ENCODE measurements at regions not wholly inside any gene's neighbourhood (a gene's known extent, or its start where the extent isn't known, plus 50 kb on each side); places are given as distances from the start of the nearest gene placed in this dataset.
"Not testable (repeated sequence)": the region's sequence is repeated elsewhere in the genome, so short reads cannot be mapped to it uniquely, and the experiment has no call there.

DNA sequence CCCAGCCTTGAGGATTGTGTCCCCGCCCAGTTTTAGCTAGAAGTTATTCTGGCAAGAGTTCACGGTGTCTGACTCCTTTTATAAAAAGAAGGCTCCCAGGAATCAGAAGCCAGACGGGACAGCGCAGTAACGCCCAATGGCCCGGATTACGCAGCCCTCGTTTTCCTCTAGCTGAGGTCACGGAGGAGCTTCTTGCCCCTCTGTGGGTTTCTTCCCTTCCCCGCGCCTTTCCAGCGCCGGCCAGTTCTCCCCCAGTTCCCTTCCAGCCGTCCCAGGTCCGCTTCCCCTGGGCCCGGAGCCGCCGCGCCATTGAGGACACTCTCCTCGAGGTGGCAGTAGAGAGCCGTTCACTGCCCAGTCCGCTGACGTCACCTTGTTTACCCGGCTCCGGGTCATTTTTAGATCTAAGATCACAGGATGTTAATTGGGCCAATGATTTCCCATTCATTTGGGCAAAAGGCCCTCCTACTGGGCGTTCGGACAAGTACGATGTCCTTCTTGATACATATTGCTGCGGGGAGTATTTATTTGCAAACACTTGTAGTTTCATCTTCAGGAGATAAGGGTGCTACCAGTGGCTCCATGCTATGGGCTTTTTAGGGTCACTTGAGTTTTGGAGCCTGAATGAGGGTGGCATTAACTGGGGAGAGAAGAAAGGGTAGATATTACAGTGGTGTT lies 81.5 kb upstream of the PPM1B start:
- DNase-seq = peak; percentile 88

DNA sequence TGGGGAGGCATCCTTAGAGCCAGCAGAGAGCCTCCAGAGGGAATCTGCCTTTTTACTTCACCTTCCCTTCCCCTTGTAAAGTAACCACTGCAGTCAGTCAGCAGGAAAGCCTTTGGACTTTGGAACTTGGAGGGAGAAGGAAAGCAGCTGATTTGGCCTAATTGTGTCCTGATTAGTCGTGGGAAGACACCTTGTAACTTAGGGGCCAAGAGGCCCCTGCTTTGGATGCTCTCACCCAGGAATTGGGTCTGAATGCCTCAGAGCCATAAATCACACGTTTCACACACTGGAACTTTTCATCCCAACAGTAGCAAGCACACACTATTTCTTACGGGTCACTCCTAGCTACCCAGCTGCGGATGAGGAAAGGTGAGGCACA lies 81.0 kb upstream of the PPM1B start:
- no peak for DNase-seq

DNA sequence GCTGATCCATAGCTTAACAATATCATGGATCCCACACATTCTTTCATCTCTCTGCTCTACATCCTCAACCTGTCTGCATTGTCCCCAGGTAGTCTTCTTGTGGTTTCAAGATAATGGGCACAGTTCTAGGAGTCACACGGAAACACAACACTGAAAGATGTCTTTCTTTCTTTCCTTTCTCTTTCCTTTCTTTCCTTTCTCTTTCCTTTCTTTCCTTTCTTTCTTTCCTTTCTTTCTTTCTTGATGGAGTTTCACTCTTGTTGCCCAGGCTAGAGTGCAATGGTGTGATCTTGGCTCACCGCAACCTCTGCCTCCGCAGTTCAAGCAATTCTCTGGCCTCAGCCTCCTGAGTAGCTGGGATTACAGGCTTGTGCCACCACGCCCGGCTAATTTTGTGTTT lies 76.2 kb upstream of the PPM1B start:
- not testable (repeated sequence) for DNase-seq

DNA sequence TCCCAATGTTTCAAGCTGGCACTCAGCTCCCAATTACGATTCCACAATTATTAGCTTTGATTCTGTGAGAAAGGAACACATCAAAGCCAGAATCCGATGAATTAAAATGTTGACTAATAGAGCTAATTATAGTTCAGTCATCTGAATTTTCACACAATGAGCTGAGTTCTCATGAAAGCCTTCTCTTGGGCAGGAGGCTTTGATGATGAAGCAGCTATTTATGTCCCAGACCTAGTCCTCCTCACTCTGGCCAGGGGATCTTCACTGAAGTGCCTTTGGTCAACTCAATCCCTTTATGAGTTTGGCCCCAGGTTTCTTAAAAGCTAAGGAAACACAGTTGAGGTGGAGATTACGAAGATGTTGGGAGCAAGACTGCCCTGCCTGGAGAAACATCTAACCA lies 74.7 kb upstream of the PPM1B start:
- DNase-seq = no peak

DNA sequence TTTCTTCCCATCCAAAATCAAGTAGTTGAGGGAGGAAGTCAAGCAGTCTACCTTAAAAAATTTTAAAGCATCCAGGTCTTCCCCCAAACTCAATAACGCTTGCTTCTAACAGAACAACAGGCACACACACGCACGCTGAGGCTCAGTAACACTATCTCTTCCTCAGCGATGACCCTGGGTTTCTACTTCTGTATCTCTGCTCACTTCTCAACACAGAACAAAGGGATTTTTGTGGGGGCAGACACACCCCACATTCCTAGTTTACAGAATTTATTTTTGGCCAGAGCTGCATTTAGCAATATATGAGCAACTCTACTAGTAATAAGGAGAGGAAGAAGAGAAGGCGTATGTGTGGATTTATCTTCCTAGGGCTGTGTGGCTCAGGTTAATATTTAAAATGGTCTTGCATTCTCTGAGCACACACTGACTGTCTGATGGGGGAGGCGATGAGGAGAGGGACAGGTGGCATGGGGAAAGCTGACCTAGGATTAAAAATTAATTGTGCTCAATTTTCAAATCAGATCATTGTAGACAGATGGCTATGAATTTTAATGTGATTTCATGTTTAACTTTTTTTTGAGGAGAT lies 71.3 kb upstream of the PPM1B start:
- no peak for DNase-seq

DNA sequence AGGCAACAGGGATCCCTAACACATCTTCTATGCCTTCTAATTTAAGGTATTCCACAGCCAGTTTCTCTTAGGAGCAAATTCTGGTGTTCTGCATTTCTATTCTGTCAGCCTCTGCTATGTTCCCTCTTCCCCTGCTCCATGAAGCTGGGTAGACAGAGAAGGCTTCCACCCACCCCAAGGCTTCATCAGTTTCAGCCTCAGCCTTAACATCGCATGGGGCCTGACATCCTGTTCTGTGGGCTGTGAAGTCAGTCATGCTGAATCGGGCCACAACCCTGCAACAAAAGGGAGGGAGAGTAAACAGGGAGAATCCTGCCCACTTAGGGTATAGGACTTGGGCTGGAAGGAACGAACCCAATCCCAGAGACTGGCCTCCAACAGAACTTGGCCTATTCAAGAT lies 70.6 kb upstream of the PPM1B start:
- no peak for DNase-seq

DNA sequence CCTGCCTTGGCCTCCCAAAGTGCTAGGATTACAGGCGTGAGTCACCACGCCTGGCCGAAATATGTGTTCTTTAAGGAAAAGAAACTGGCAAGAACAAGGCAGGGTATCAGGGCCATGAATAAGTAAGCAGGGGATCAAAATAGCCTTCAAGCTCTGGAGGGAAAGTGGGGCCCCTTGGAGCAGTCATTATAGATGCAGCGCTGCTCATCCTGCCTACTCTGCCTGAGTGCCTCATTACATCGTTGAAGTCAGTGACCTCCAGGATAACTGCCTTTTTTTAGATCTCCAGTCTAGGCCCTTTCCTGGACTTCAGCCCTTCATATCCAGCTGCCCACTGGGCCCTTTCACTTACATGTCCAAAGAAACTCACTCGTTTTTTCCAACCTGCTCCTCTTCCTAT lies 69.8 kb upstream of the PPM1B start:
- no peak for DNase-seq

DNA sequence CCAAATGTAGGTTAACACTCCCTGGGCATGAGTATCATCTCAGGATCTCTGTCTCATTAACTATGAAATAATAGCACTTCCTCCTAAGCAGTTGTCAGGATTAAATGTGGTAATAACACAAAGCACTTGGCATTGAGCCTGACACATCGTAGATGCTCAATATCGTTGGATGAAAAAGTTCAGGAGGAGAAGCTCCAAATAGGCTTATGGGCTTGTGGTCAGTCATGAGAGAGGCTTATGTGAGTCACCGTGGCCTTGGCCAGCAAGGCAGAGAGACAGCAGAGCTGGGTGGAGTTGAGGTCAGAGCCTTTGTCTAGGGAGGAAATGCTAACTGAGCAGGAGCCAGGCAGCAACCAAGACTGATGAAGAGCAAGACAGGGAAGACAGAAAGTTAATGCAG lies 68.3 kb upstream of the PPM1B start:
- DNase-seq = no peak

DNA sequence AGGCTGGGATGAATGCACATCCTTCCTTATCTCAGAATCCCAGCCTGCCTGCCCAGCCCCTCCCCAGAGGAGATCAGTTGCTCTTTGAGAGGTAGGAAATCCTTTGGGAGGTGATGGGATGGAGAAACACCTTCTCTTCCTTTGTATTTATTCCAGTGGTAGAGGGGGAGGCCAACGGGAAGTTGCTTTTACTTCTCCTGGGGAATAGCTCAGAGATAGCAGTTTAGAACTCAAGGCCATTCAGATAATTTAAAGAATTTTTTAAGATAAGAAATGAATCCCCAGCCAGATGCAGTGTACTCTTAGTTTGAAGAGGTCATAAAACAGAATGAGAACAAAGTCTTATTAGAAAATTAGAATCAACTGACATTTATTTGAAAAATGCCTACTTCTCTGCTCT lies 67.4 kb upstream of the PPM1B start:
- DNase-seq = no peak

DNA sequence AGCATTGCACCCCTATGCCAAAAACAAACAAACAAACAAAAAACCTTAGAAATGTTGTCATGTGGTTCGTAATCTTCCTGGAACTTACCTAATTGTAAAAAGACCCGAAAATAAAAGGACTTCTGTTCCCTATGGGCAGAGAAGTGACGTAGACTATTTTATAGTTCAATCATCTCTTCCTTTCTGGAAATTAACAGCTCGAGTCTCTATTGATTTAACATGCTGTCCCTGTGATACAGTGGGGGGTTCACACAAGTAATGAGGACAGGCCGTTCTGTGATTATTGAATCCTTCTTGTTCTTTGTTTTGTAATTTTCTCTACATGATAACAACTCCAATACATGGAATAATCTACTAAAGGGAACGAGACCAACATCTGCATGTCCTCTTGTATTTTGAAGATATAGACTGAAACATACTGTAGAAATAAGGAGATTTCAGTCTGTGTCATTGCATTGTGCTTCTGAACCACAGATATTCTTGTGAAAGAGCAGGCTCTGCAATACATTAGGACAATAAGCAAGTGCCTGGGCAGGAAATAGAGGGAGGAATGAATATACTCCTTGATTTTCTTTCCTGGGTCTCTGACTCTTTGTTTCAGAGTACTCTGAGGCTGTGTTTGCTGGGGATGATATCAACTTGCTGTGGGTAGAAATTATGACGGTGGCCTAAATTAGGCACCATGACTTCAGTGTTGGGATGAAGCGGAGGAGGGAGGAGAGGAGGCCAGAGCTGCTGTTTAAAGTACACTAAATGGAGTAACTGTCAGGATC lies 65.7 kb upstream of the PPM1B start:
- no peak for DNase-seq

DNA sequence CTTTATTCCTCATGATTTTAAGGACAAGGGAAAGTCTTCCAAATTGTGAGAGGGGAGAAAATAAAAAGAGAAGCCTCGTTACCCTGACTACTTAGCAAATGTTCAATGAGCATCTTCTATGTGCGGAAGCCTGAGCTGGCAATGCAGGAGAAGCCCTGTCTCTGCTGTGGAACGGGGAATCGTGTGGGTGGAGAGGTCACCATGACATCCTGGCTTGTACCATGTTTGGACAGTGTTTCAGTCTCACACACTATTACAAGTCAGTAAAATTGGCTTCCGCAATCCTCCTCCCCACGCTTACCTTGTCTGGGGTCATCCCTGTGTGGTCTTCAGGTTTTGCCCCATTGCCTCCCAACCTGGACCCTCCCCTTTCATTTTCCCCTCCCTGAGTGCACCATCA lies 65.0 kb upstream of the PPM1B start:
- no peak for DNase-seq

DNA sequence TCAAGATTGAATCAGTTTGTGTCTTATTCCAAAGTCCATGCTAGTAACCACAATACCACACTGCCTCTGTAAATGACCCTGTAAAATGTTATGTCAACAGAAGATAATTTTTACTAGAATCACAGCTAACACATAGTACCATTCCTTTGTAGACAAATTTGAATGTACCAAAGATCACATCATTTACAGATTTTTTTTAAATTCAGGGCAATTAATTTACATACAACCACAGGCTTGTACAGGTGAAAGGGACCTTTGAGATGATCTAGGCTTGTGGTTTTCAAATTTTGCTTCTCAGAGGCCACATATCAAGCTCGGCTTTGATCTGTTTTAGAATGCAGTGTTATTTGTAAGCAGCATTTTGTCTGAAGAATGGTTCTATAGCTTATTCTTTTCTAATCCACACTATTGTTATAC lies 63.8 kb upstream of the PPM1B start:
- no peak for DNase-seq

DNA sequence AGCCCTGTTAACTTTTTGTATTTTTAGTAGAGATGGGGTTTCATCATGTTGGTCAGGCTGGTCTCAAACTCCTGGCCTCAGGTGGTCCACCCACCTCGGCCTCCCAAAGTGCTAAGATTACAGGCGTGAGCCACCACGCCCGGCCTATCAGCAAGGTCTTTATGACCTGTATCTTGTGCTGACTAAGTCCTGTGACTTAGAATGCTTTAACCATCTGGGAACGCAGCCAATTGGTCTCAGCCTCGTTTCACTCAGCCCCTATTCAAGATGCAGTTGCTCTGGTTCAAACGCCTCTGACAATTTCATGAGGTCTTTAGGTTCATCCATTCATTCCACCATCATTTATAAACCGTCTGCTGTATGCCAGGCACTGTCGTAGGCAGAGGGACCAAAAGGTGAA lies 62.2 kb upstream of the PPM1B start:
- not testable (repeated sequence) for DNase-seq

DNA sequence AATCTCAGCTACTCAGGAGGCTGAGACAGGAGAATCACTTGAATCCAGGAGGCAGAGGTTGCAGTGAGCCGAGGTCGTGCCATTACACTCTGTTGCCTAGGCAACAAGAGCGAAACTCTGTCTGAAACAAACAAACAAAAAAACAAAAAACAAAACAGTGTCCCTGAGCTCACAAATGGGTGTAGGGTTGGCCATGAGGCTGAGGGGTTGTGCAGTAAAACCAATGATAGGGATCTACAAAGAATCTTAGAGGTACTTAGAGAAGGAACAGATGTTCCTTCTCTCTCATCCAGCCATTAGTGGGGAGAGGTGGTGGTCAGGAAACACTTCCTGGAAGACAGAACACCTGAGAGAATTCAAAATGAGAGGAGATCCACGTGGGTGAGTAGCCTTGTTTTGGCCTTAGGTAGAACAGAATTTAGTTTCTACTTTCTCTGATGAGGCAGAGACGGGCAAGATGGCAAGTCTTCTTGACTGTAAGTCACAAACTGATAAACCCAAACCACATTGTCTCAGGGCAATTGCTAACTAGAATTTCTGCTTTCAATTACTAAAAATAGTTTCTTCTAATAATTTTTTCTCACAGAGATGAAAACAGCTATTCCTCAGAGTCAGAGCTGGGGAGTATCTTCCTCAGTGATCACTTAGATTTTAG lies 61.5 kb upstream of the PPM1B start:
- DNase-seq = no peak

DNA sequence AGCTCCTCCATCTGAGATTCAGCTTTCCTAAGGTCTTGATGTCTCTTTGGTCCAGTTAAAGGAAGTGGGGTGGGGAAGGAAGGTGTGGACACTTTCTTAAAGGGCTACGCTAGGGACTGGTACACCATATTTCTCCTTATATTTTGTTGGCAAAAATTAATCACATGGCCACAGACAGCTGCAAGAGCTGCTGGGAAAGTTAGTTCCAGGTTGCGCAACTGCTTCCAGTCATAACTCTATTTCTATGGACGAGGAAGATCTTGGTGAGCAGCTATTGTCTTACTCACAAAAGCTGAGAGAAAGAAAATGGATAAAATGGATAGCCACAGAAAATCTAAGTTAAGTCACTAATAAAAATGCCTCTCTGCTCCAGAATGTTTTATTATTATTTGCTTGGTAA lies 60.7 kb upstream of the PPM1B start:
- no peak for DNase-seq

DNA sequence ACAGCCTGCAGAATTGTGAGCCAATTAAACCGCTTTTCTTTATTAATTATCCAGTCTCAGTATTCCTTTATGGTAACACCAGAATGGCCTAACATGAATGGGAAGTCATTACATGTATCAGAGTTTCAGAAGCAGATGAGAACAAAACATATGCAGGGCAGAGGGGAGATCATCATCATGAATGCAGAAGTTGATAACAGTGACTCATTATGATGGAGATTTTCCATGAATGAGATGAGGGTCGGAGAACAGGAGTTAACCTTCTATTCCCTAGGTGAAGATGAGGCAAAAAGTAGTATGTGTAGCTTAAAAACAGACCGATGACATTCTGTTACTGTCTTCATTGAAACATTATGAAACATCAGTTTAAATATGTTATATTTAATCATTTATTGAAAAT lies 59.5 kb upstream of the PPM1B start:
- DNase-seq = no peak

DNA sequence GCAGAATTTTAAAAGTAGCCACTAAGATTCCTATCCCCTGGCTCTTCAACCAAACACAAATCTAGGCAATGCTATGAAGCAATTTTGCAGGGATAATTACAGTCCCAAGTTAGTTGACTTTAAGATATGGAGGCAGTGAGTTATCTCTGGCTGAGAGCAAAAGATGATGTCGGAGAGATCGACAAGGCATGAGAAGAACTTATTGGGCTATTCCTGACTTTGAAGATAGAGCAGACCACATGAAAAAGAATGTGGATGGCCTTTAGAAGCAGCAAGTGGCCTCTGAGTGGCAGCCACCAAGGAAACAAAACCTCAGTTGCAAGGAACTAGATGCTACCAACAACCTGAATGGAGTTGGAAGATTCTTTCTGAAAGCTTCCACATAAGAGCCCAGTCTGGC lies 58.2 kb upstream of the PPM1B start:
- DNase-seq = no peak

DNA sequence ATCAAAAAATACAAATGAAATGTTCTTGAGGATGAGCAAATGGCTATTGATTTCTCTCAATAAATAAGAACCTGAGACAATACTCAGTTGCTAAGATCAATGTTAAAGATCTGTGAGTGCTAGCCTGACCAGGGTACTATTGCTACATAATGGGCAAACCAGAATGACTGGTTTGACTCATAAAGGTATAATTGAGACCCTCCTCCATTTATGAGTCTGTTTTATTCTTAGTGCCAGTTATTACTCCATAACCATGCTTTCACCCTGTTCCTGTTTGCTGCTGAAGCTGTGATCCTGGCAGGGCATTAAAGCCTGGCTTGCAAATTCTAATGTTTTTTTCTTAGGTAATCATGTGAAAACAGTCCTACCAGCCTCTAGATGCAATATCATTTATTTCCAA lies 56.6 kb upstream of the PPM1B start:
- no peak for DNase-seq

DNA sequence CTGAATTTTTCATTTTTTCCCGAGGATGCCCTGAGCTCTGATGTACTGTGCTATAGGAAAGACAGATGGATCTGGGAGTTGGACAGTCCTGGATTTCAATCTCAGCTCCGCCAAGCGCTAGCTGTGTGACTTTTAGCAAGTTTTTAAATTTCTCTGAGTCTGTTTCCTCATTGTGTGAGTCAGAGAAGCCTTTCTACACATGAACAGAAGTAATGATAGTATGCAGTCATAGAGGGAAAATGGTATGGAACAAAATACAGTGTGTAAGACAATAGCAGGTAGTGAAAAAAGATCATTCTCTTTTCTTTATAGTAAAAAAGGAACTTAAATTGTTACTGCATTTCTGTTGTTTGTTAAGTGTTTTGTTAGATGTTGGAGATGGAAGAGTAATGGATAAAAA lies 52.4 kb upstream of the PPM1B start:
- no peak for DNase-seq

DNA sequence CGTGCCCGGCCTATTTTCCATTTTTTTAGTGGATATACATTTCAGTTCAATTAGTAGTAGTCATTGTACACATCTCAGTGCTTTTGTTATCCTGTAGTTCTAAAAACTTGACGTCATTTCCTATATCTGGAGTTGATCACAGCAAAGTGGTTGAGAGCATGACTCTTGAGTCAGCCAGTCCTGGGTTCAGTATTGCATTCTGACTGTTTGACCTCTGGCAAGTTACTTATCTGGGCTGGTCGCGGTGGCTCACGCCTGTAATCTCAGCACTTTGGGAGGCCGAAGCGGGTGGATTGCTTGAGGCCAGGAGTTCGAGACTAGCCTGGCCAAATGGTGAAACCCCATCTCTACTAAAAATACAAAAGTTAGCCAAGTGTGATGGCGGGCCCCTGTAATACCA lies 50.4 kb upstream of the PPM1B start:
- DNase-seq = no peak
